Stomach (tissue), 8 donors: ENCODE measurements at regions not wholly inside any gene's neighbourhood (a gene's known extent, or its start where the extent isn't known, plus 50 kb on each side); places are given as distances from the start of the nearest gene placed in this dataset.

Experiments used
- DNase-seq, 2 donors: peaks; one replicate each; pipeline versions ENCODE4 v3.0.0 to v3.0.0-alpha.2; 2013 to 2019
- H3K27ac ChIP-seq, 5 donors: fragments of 200-600 bp in 4 of 5; sonication (generic) in 4 of 5; one replicate each; pipeline ENCODE4 v1.5.1; 2013 to 2019; ENCODE audit warnings: mild to moderate bottlenecking in 1 of 5, moderate library complexity in 1 of 5
- H3K27me3 ChIP-seq, 3 donors: fragments of 200-600 bp; sonication (generic); one replicate each; pipeline ENCODE4 v1.5.1; 2017 to 2019; ENCODE audit warnings: mixed run types in 1 of 3
- H3K36me3 ChIP-seq, 4 donors: fragments of 200-600 bp; sonication (generic); 1 replicate in 3 of 4; 2 replicates in 1 of 4; pipeline ENCODE4 v1.5.1; 2016 to 2019
- H3K4me1 ChIP-seq, 4 donors: fragments of 200-600 bp; sonication (generic); one replicate each; pipeline ENCODE4 v1.5.1; 2016 to 2019
- H3K4me3 ChIP-seq, 4 donors: fragments of 200-600 bp; sonication (generic) in 3 of 4; one replicate each; pipeline ENCODE4 v1.5.1; 2016 to 2019; ENCODE audit warnings: mild to moderate bottlenecking in 1 of 4
- H3K9me3 ChIP-seq, 4 donors: fragments of 200-600 bp; sonication (generic); one replicate each; pipeline ENCODE4 v1.5.1; 2016 to 2019
- CTCF ChIP-seq, 7 experiments: fragments of 450-650 bp in 4 of 7; fragments of 200-600 bp in 3 of 7; sonication (generic) in 3 of 7; IDR thresholded peaks; one replicate each; pipeline ENCODE4 v1.5.1; 2016 to 2019; ENCODE audit warnings: antibody characterized with exemption in 7 of 7, control low read depth in 2 of 7, mild to moderate bottlenecking in 1 of 7
- EP300 ChIP-seq: sonication (generic); formaldehyde crosslinking; IDR thresholded peaks from one replicate; pipeline ENCODE4 v1.6.1; 2017; ENCODE audit warnings: antibody characterized with exemption
- POLR2A ChIP-seq, 4 donors: fragments of 450-650 bp; IDR thresholded peaks; one replicate each; pipeline ENCODE4 v1.6.1; 2016; ENCODE audit warnings: antibody characterized with exemption in 4 of 4, control low read depth in 2 of 4, mild to moderate bottlenecking in 1 of 4, moderate library complexity in 1 of 4
- POLR2AphosphoS5 ChIP-seq, 3 donors: sonication (generic); formaldehyde crosslinking; IDR thresholded peaks; one replicate each; pipeline ENCODE4 v1.6.1; 2016; ENCODE audit warnings: antibody characterized with exemption in 3 of 3
- WGBS, 5 donors: extraction: QIAGEN DNeasy Blood & Tissue Kit in 3 of 5; methylation state at CpG; one replicate each; pipeline versions ENCODE4 v1.1.5 to v1.1.7; 2013 to 2018; 5-methylcytosine and 5-hydroxymethylcytosine counted together
- intact Hi-C: fragments of 100-400 bp; cut with DNase I; formaldehyde crosslinking; loops from one replicate; pipeline ENCODE4 v1.15.1; 2023; ENCODE audit warnings: low total_unique reads
- donor health status: healthy with polysubstance abuse.
- donor health status: Bipolar disorder and iron deficiency.
- donor health status: healthy.

- TF ChIP-seq POLR2A (IDR thresholded peaks at IDR 0.05), result no peak
- no peak for TF ChIP-seq POLR2AphosphoS5 (IDR thresholded peaks at IDR 0.05)
- TF ChIP-seq EP300, result no peak
- no peak for TF ChIP-seq CTCF (IDR thresholded peaks at IDR 0.05)
- no peaks in the 10 kb centered on the region for H3K4me1 ChIP-seq
- H3K36me3 ChIP-seq, result no peaks in the 10 kb centered on the region
- H3K9me3 ChIP-seq, result peaks cover 0 to 5% (median 0%) of the 10 kb centered on the region in 4 donors
- H3K4me3 ChIP-seq, result no peak overlapping the region
- intact Hi-C loops, result no loop called here
- no peaks in the 10 kb centered on the region for H3K27me3 ChIP-seq
- WGBS, 5 donors, result 57 to 77% (median 70%) methylated on average over 3 of the region's 3 CpGs
- H3K27ac ChIP-seq, result no peak overlapping the region
- DNase-seq, result no peak
Measured at GRCh38 chrX:40385682-40386081, 195.1 kb upstream of the ATP6AP2 start.

DNA sequence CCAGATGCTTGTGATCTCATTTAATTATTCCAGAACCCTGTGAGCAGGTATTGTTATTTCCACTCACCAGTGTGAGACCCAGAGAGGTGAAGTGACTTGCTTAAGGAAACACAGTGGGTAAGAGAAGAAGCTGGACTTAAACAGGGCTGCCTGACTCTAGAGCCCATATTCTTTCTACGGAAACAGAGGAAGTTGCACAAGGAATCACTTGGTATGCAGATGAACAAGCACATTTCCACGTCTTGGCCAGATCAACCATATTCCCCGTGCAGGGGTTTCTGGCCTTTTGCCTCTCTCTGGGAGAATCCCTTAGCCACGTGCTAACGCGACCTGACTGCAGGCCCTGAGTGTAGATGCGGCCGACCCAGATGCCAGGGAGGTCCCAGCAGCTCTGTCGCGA lies 195.5 kb upstream of the ATP6AP2 start:
- Histone ChIP-seq H3K9me3 (peaks cover 0 to 5% (median 0%) of the 10 kb centered on the region in 4 donors), H3K27ac (no peak overlapping the region), H3K27me3 (no peaks in the 10 kb centered on the region), H3K36me3 (no peaks in the 10 kb centered on the region), H3K4me3 (no peak overlapping the region), H3K4me1 (no peaks in the 10 kb centered on the region)
- intact Hi-C loops, result no loop called here
- 72 to 88% (median 81%) methylated on average over 10 of the region's 10 CpGs for WGBS, 5 donors
- TF ChIP-seq POLR2A (IDR thresholded peaks at IDR 0.05) (no peak), CTCF (IDR thresholded peaks at IDR 0.05) (no peak), EP300 (no peak), POLR2AphosphoS5 (IDR thresholded peaks at IDR 0.05) (no peak)
- no peak for DNase-seq

- Histone ChIP-seq H3K27ac (no peak overlapping the region), H3K36me3 (no peaks in the 10 kb centered on the region), H3K27me3 (peaks cover 0 to 3% (median 0%) of the 10 kb centered on the region in 3 donors), H3K4me3 (no peak overlapping the region), H3K9me3 (no peaks in the 10 kb centered on the region), H3K4me1 (no peaks in the 10 kb centered on the region)
- TF ChIP-seq CTCF (IDR thresholded peaks at IDR 0.05), result no peak
- TF ChIP-seq EP300, result no peak
- no peak for TF ChIP-seq POLR2A (IDR thresholded peaks at IDR 0.05)
- TF ChIP-seq POLR2AphosphoS5 (IDR thresholded peaks at IDR 0.05), result no peak
- 70 to 83% (median 73%) methylated on average over 4 of the region's 4 CpGs for WGBS, 5 donors
- no peak for DNase-seq
- intact Hi-C loops, result no loop called here
Measured at GRCh38 chrX:40383969-40384368, 196.8 kb upstream of the ATP6AP2 start.

DNA sequence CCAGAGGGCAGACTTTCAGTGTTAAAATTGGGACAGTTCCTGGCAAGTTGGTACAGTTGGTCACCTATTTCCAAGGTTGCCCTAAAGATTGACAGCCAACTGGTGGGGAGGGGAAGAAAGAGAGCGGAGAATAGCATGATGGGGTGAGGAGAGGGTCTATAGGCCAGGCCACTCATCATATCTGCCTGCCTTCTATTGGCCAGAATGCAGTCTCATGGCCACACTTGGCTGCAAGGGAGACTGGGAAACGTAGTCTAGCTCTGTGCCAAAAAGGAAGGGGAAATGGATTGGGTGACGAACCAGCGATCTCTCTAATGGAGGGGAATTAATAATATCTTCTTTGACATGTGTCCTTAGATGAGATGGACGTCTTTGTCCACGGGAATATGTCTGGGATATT lies 197.4 kb upstream of the ATP6AP2 start:
- Histone ChIP-seq H3K27me3 (peaks cover 0 to 3% (median 0%) of the 10 kb centered on the region in 3 donors), H3K4me3 (no peak overlapping the region), H3K9me3 (peaks cover 0 to 2% (median 0%) of the 10 kb centered on the region in 4 donors), H3K4me1 (no peaks in the 10 kb centered on the region), H3K27ac (no peak overlapping the region), H3K36me3 (no peaks in the 10 kb centered on the region)
- intact Hi-C loops, result no loop called here
- no peak for DNase-seq
- WGBS, 5 donors, result 57 to 85% (median 70%) methylated on average over 6 of the region's 6 CpGs
- no peak for TF ChIP-seq POLR2A (IDR thresholded peaks at IDR 0.05)
- no peak for TF ChIP-seq POLR2AphosphoS5 (IDR thresholded peaks at IDR 0.05)
- no peak for TF ChIP-seq CTCF (IDR thresholded peaks at IDR 0.05)
- no peak for TF ChIP-seq EP300
